BLaER1 treated with 17β-estradiol and CSF1 and Interleukin-3, amounts not matched to agents 10 nM and 100 nM (cell line): ENCODE measurements at regions not wholly inside any gene's neighbourhood (a gene's known extent, or its start where the extent isn't known, plus 50 kb on each side); places are given as distances from the start of the nearest gene placed in this dataset.

Source experiments
- H3K27ac ChIP-seq, 11 experiments: shearing (Covaris generic); formaldehyde crosslinking; 2 replicates each; pipeline ENCODE4 v1.8.1; 2022
- H3K27me3 ChIP-seq, 11 experiments: shearing (Covaris generic); formaldehyde crosslinking; 2 replicates each; pipeline ENCODE4 v1.8.1; 2022
- H3K36me3 ChIP-seq, 11 experiments: shearing (Covaris generic); formaldehyde crosslinking; 2 replicates each; pipeline ENCODE4 v1.8.1; 2022
- H3K4me1 ChIP-seq, 10 experiments: shearing (Covaris generic); formaldehyde crosslinking; 2 replicates each; pipeline ENCODE4 v1.8.1; 2022
- H3K4me2 ChIP-seq, 11 experiments: shearing (Covaris generic); formaldehyde crosslinking; 2 replicates each; pipeline ENCODE4 v1.8.1; 2022
- H3K4me3 ChIP-seq, 10 experiments: shearing (Covaris generic); formaldehyde crosslinking; 2 replicates each; pipeline ENCODE4 v1.8.1; 2022
- H3K9ac ChIP-seq, 11 experiments: shearing (Covaris generic); formaldehyde crosslinking; 2 replicates each; pipeline ENCODE4 v1.8.1; 2022
- H3K9me3 ChIP-seq, 11 experiments: shearing (Covaris generic); formaldehyde crosslinking; replicated peaks in 1 of 11; 2 replicates each; pipeline ENCODE4 v1.8.1; 2022
- H4K20me1 ChIP-seq, 11 experiments: shearing (Covaris generic); formaldehyde crosslinking; 2 replicates each; pipeline ENCODE4 v1.8.1; 2022
- Cebpa-rat ChIP-seq, 11 experiments: shearing (Covaris generic); IDR thresholded peaks; 2 replicates each; pipeline ENCODE4 v1.8.1; 2022

DNA sequence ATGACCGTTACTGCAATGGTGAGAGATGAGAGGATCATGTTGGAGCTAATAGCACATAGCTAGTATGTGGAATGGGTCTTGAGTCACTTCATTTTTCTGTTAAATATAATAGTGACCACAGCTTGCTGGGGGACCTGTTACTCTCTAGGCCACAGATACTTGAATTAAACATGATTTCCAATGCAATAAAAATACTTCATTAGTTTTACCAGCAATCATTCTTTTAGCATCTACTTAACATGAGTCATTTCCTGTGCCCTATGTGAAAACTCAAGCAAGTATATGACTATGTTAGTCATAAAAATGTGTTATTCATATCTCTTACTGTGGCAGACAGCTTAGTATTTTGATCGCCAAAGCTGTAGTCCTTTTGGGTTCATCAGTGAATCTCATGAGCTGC is 798.8 kb downstream of the SLC16A7 start:
- peaks cover 10 to 18% (median 15%) of the 10 kb centered on the region in 11 experiments; a peak in 19 of 22 replicates for H3K9me3 ChIP-seq
- TF ChIP-seq Cebpa-rat (IDR thresholded peaks at IDR 0.05) = no peak
- H3K4me2 ChIP-seq = peak overlapping the region in 2 of 11 experiments; percentile 23 to 29; a peak in 3 of 22 replicates
- H3K27ac ChIP-seq = no peak overlapping the region
- no peak overlapping the region for H3K4me3 ChIP-seq
- peaks cover 0 to 9% (median 0%) of the 10 kb centered on the region in 10 experiments; a peak in 5 of 20 replicates for H3K4me1 ChIP-seq
- no peaks in the 10 kb centered on the region for H3K27me3 ChIP-seq
- H3K9ac ChIP-seq = no peak overlapping the region
- no peaks in the 10 kb centered on the region for H3K36me3 ChIP-seq
- H4K20me1 ChIP-seq = no peaks in the 10 kb centered on the region

DNA sequence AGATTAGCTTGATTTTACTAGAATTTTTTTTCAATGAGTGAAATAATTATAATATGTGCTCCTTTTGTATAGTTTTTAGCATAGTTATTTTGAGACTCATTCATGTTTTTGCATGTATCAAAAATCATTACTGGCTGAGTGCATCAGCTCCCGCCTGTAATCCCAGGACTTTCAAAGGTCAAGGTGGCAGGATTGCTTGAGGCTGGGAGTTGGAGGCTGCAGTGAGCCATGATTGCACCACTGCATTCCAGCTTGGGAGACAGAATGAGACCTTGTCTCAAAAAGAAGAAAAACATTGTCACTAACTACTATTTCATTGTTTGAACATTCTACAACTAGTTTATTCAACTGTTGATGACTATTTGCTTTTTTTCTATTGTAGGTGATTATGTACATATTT is 802.7 kb downstream of the SLC16A7 start:
- no peak overlapping the region for H3K9ac ChIP-seq
- no peak overlapping the region for H3K4me2 ChIP-seq
- no peak overlapping the region for H3K27ac ChIP-seq
- H3K9me3 ChIP-seq = 0 out of 22 replicates have a peak, but pooled peaks cover 0 to 3% (median 0%) of the 10 kb centered on the region in 11 experiments
- H3K36me3 ChIP-seq = no peaks in the 10 kb centered on the region
- H3K27me3 ChIP-seq = no peaks in the 10 kb centered on the region
- no peak overlapping the region for H3K4me3 ChIP-seq
- no peak for TF ChIP-seq Cebpa-rat (IDR thresholded peaks at IDR 0.05)
- no peaks in the 10 kb centered on the region for H4K20me1 ChIP-seq
- peaks cover 0 to 9% (median 0%) of the 10 kb centered on the region in 10 experiments; a peak in 5 of 20 replicates for H3K4me1 ChIP-seq

GRCh38 chr12:60399064-60399463 is 803.2 kb downstream of the SLC16A7 start:
- Histone ChIP-seq H4K20me1 (no peaks in the 10 kb centered on the region), H3K27me3 (no peaks in the 10 kb centered on the region), H3K4me2 (no peak overlapping the region), H3K4me1 (peaks cover 0 to 9% (median 0%) of the 10 kb centered on the region in 10 experiments; a peak in 5 of 20 replicates), H3K9ac (no peak overlapping the region), H3K36me3 (no peaks in the 10 kb centered on the region), H3K4me3 (no peak overlapping the region), H3K27ac (no peak overlapping the region), H3K9me3 (no peaks in the 10 kb centered on the region)
- no peak for TF ChIP-seq Cebpa-rat (IDR thresholded peaks at IDR 0.05)

- Histone ChIP-seq H3K36me3 (no peaks in the 10 kb centered on the region), H4K20me1 (no peaks in the 10 kb centered on the region), H3K27me3 (no peaks in the 10 kb centered on the region), H3K27ac (no peak overlapping the region), H3K4me1 (peaks cover 0 to 8% (median 0%) of the 10 kb centered on the region in 10 experiments; a peak in 4 of 20 replicates), H3K4me2 (no peak overlapping the region), H3K9me3 (no peaks in the 10 kb centered on the region), H3K4me3 (no peak overlapping the region), H3K9ac (no peak overlapping the region)
- TF ChIP-seq Cebpa-rat (IDR thresholded peaks at IDR 0.05) = no peak
Measured at GRCh38 chr12:60402996-60403395, 807.2 kb downstream of the SLC16A7 start.

DNA sequence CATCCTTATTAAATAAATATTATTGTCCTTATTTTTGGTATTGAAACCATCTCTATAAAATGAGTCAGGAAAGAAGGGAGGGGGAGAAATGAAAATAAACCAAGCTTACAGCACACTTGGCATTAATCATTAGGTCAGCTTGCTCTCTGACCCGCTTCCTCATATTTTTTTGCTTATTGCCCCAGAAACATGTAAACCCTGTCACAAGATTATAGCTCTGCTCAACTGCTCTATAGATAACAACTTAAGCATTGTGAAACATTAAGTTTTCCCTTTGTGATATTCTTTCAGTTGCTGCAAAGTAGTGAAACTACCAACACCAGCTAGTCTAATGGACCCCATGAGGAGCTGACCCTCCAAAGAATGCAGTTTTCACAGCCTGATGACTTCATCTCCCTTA is 819.5 kb downstream of the SLC16A7 start:
- H3K9me3 ChIP-seq = peaks cover 0 to 15% (median 6%) of the 10 kb centered on the region in 11 experiments; a peak in 17 of 22 replicates
- peak overlapping the region in 3 of 11 experiments; percentile 24 to 69 (median 68); a peak in 4 of 22 replicates for H3K27ac ChIP-seq
- H3K36me3 ChIP-seq = no peaks in the 10 kb centered on the region
- H3K4me3 ChIP-seq = no peak overlapping the region
- H3K4me2 ChIP-seq = peak overlapping the region in 2 of 11 experiments; percentile 24 to 60; a peak in 3 of 22 replicates
- no peak for TF ChIP-seq Cebpa-rat (IDR thresholded peaks at IDR 0.05)
- no peak overlapping the region for H3K9ac ChIP-seq
- H3K4me1 ChIP-seq = peaks cover 0 to 22% (median 0%) of the 10 kb centered on the region in 10 experiments; a peak in 4 of 20 replicates
- H4K20me1 ChIP-seq = no peaks in the 10 kb centered on the region
- H3K27me3 ChIP-seq = no peaks in the 10 kb centered on the region

DNA sequence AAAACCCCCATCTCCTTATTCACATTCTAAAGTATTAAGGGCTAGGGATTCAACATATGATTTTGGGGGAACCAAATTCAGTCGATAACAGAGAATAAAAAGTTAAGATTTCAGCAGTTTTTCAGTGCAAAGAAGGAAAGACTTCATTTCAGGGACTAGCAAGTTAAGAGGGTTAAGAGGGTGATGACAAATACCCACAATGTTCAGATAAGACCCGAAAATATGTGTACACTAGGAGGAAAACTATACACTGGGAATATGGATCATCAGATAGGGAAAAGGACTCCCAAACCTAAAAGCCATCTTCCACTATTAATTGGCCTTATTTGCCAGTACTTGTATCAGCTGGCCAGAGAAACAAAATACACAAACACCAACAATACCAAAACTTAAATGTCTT is 824.2 kb downstream of the SLC16A7 start:
- no peak overlapping the region for H3K27ac ChIP-seq
- no peaks in the 10 kb centered on the region for H3K36me3 ChIP-seq
- H3K4me2 ChIP-seq = no peak overlapping the region
- no peaks in the 10 kb centered on the region for H4K20me1 ChIP-seq
- TF ChIP-seq Cebpa-rat (IDR thresholded peaks at IDR 0.05) = no peak
- H3K27me3 ChIP-seq = no peaks in the 10 kb centered on the region
- no peak overlapping the region for H3K4me3 ChIP-seq
- no peak overlapping the region for H3K9ac ChIP-seq
- peaks cover 0 to 15% (median 6%) of the 10 kb centered on the region in 11 experiments; a peak in 17 of 22 replicates for H3K9me3 ChIP-seq
- peaks cover 0 to 9% (median 0%) of the 10 kb centered on the region in 10 experiments; a peak in 2 of 20 replicates for H3K4me1 ChIP-seq

GRCh38 chr12:60421741-60422140 is 825.9 kb downstream of the SLC16A7 start:
- Histone ChIP-seq H3K4me2 (no peak overlapping the region), H3K9me3 (peaks cover 0 to 1% (median 0%) of the 10 kb centered on the region in 11 experiments; a peak in 1 of 22 replicates), H4K20me1 (no peaks in the 10 kb centered on the region), H3K36me3 (no peaks in the 10 kb centered on the region), H3K27me3 (no peaks in the 10 kb centered on the region), H3K27ac (no peak overlapping the region), H3K9ac (no peak overlapping the region), H3K4me1 (no peaks in the 10 kb centered on the region), H3K4me3 (no peak overlapping the region)
- no peak for TF ChIP-seq Cebpa-rat (IDR thresholded peaks at IDR 0.05)

DNA sequence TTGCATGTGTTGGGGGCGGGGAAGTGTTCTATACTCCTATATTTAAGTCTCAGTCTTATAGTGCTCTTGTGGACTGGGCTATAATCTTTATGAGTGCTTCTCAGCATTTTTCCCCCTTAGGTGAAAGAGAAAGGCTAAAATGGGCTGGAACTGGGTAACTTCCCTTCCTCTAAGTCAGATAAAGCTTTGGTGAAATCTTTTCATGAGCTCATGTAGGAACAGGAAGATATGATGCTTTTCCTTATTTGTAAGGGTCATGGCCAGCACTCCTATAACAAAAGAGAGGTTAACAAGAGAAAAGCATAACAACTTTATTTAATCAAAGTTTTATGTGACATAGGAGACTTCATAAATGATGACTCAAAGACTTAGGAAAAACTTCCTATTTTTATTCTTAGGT is 841.5 kb downstream of the SLC16A7 start:
- Histone ChIP-seq H3K36me3 (no peaks in the 10 kb centered on the region), H3K4me1 (0 out of 20 replicates have a peak, but pooled peaks cover 0 to 4% (median 0%) of the 10 kb centered on the region in 10 experiments), H3K27ac (no peak overlapping the region), H3K9me3 (no peaks in the 10 kb centered on the region), H3K4me2 (no peak overlapping the region), H3K9ac (no peak overlapping the region), H3K27me3 (no peaks in the 10 kb centered on the region), H4K20me1 (no peaks in the 10 kb centered on the region), H3K4me3 (no peak overlapping the region)
- no peak for TF ChIP-seq Cebpa-rat (IDR thresholded peaks at IDR 0.05)

DNA sequence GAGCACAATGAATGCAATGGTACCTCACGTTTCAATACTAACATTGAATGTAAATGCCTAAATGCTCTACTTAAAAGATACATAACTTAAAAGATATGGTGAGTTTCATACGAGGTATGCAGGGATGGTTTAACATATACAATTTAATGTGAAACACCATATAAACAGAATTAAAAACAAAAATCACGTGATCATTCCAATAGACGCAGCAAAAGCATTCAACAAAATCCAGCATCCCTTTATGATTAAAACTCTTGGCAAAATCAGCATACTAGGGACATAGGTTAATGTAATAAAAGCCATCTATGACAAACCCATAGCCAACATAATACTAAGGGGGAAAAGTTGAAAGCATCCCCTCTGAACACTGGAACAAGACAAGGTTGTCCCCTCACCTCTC is 845.7 kb downstream of the SLC16A7 start:
- Histone ChIP-seq H3K4me1 (0 out of 20 replicates have a peak, but pooled peaks cover 0 to 4% (median 0%) of the 10 kb centered on the region in 10 experiments), H3K27ac (no peak overlapping the region), H3K9me3 (no peaks in the 10 kb centered on the region), H3K9ac (no peak overlapping the region), H3K4me3 (no peak overlapping the region), H4K20me1 (no peaks in the 10 kb centered on the region), H3K4me2 (no peak overlapping the region), H3K36me3 (no peaks in the 10 kb centered on the region), H3K27me3 (no peaks in the 10 kb centered on the region)
- TF ChIP-seq Cebpa-rat (IDR thresholded peaks at IDR 0.05) = no peak

DNA sequence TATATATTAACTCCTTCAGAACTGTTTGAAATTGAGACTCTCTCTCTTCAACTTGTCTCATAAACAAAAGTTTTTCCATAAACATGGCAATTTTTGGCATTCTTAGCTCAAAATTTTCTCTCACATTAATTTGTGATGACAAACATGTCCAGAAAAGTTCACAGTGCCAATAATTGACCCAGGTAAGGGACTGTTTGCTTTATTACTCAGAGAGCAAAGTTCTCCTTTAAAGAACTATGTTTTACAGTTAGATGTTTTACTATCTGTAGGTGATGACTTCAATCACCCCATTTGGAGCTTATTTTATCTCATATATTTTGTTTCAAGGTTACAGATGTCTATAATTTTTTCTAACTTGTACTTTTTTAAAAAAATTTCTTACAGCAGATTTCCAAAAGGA is 855.6 kb downstream of the SLC16A7 start:
- H3K4me1 ChIP-seq = no peaks in the 10 kb centered on the region
- no peaks in the 10 kb centered on the region for H3K27me3 ChIP-seq
- H3K9ac ChIP-seq = no peak overlapping the region
- H3K4me3 ChIP-seq = no peak overlapping the region
- H3K36me3 ChIP-seq = no peaks in the 10 kb centered on the region
- H3K27ac ChIP-seq = no peak overlapping the region
- TF ChIP-seq Cebpa-rat (IDR thresholded peaks at IDR 0.05) = no peak
- H3K4me2 ChIP-seq = no peak overlapping the region
- H3K9me3 ChIP-seq = no peaks in the 10 kb centered on the region
- no peaks in the 10 kb centered on the region for H4K20me1 ChIP-seq
